ENCODE measurements at regions not wholly inside any gene's neighbourhood (a gene's known extent, or its start where the extent isn't known, plus 50 kb on each side); places are given as distances from the start of the nearest gene placed in this dataset.
A peak's percentile ranks its signal among the peaks of the same experiment; 100 is the strongest.

DNA sequence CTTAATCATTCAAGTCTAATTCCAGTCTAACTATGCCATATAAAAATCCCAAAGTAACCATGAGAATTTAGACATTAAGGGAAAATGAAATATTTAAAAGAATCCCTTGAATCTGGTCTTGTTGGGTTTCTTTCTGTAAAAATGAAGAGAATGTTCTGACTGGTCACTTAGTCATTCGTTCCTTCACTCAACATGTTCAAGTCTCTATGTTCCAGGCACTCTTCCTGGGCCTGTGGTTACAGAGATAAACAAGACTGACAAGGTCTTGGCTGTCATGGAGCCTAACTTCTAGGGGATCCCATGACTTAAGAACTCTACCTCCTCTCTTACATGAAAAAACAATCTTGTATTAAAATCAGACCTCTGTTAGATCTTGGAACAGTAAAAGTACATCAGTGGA is 638.6 kb upstream of the TBL1XR1 start:
- no peaks in the 10 kb centered on the region for H3K36me3 ChIP-seq
- peak overlapping the region; percentile 50 to 64 for H3K27ac ChIP-seq
- DNase-seq (ENCODE audit: low spot score in 2 of 2), result no peak
- intact Hi-C loops (cut with DNase I; ENCODE audit: low total_unique reads), result no loop called here
- TF ChIP-seq, protein P1, sequence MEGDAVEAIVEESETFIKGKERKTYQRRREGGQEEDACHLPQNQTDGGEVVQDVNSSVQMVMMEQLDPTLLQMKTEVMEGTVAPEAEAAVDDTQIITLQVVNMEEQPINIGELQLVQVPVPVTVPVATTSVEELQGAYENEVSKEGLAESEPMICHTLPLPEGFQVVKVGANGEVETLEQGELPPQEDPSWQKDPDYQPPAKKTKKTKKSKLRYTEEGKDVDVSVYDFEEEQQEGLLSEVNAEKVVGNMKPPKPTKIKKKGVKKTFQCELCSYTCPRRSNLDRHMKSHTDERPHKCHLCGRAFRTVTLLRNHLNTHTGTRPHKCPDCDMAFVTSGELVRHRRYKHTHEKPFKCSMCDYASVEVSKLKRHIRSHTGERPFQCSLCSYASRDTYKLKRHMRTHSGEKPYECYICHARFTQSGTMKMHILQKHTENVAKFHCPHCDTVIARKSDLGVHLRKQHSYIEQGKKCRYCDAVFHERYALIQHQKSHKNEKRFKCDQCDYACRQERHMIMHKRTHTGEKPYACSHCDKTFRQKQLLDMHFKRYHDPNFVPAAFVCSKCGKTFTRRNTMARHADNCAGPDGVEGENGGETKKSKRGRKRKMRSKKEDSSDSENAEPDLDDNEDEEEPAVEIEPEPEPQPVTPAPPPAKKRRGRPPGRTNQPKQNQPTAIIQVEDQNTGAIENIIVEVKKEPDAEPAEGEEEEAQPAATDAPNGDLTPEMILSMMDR (IDR thresholded peaks at IDR 0.05), result no peak
- TF ChIP-seq POLR2AphosphoS5 (IDR thresholded peaks at IDR 0.05) (no peak), POLR2A (IDR thresholded peaks at IDR 0.05) (no peak)
- peaks cover 0 to 16% of the 10 kb centered on the region in 2 donors for H3K4me1 ChIP-seq
- H3K9me3 ChIP-seq, result no peaks in the 10 kb centered on the region
- no peaks in the 10 kb centered on the region for H3K27me3 ChIP-seq
- no peak overlapping the region for H3K4me3 ChIP-seq

DNA sequence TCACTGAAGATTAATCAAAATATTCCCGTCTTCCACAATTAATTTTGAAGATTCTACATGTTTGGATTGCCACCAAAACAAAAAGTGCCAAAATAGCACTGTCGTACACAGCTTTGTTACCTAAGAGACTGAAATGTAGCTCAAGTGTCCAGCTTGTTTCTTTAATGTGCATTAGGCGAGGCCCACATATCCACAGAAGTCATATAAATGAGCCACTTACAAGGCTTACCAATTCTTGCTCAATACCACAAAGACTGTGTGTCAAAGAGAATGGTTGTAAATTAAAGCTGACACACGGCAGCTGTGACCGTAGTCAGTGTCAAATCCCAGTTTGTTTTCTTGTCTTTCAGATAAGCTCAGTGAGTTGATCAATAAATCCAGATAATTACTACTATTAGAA is 639.4 kb upstream of the TBL1XR1 start:
- intact Hi-C loops (cut with DNase I; ENCODE audit: low total_unique reads), result no loop called here
- H3K27ac ChIP-seq, result peak overlapping the region; percentile 50 to 75

DNA sequence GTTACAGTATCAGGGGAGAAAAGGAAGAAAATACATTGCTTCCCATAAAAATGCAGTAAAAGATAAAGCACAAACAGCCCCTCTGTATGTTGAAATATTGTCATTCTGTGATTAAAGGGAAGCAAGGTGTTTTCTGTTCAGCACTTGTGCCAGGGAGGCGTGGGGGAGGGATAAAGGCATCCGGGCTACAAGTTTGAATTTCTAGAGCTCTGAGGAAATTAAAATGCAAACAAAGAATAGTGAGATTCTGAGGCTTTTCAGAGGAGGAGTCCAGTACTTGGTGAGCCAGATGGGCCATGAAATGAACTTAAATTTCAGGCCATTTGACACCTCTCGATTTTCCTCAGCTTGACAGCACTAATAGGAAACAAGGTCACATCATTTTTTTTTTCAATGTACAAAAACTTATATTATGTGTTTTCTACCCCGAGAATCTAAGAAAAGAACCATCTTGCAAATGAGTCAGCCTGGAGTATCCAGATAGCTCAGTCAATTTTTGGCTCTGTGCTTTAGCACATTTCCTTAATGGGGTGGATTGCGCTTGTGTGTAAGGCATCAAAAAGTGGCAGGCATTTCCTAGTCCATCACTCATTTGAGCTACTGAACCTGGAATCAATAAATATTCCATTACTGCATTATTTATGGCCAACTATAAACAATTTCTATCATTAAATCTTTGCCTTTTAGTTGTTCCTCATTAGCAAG is 640.8 kb upstream of the TBL1XR1 start:
- Histone ChIP-seq H3K4me1 (peaks cover 0 to 16% of the 10 kb centered on the region in 2 donors), H3K27ac (peak overlapping the region in 1 of 2 donors; percentile 50), H3K36me3 (no peaks in the 10 kb centered on the region), H3K27me3 (no peaks in the 10 kb centered on the region), H3K9me3 (no peaks in the 10 kb centered on the region), H3K4me3 (no peak overlapping the region)
- DNase-seq (ENCODE audit: low spot score in 2 of 2), result no peak
- intact Hi-C loops (cut with DNase I; ENCODE audit: low total_unique reads), result no loop called here
- TF ChIP-seq, protein P1 (IDR thresholded peaks at IDR 0.05), result no peak
- TF ChIP-seq POLR2AphosphoS5 (IDR thresholded peaks at IDR 0.05) (no peak), POLR2A (IDR thresholded peaks at IDR 0.05) (no peak)

More for the DNA sequence above, 639.4 kb upstream of the TBL1XR1 start:
- Histone ChIP-seq H3K4me1 (peaks cover 0 to 16% of the 10 kb centered on the region in 2 donors), H3K4me3 (no peak overlapping the region), H3K36me3 (no peaks in the 10 kb centered on the region), H3K27me3 (no peaks in the 10 kb centered on the region), H3K9me3 (no peaks in the 10 kb centered on the region)
- DNase-seq (ENCODE audit: low spot score in 2 of 2), result no peak
- TF ChIP-seq, protein P1 (IDR thresholded peaks at IDR 0.05), result no peak
- no peak for TF ChIP-seq POLR2A (IDR thresholded peaks at IDR 0.05)
- TF ChIP-seq POLR2AphosphoS5 (IDR thresholded peaks at IDR 0.05), result no peak

DNA sequence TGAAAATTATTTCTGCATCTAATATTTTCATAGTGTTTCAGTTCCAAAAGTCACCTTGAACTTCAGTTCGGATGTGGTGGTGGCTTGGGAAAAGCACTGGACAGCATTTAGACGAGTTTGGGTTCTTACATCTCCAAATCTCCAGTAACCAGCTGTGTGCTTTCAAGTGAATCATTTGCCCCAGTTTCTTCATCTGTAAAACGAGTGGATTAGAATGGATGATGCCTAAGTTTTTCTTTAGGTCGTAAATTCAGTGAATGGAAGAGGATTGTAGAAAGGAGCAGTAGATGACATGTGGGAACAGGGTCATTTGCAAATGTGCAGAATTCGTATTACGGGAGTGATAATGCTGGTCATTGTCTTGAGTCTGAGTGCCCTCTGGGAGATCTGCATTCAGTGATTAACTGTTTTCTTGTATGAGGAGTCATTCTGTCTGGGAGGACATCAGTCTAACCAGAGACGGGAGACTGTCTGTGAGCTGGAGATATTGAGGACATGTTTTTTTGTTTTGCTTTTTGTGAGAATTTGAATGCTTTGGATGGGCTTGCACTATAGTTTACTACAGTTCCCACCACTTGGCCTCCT is 641.6 kb upstream of the TBL1XR1 start:
- DNase-seq (ENCODE audit: low spot score in 2 of 2), result no peak
- intact Hi-C loops (cut with DNase I; ENCODE audit: low total_unique reads), result no loop called here
- no peak overlapping the region for H3K4me3 ChIP-seq
- H3K27me3 ChIP-seq, result no peaks in the 10 kb centered on the region
- H3K9me3 ChIP-seq, result no peaks in the 10 kb centered on the region
- no peak overlapping the region for H3K27ac ChIP-seq
- peaks cover 0 to 16% of the 10 kb centered on the region in 2 donors for H3K4me1 ChIP-seq
- no peaks in the 10 kb centered on the region for H3K36me3 ChIP-seq
- TF ChIP-seq, protein P1 (IDR thresholded peaks at IDR 0.05), result no peak
- no peak for TF ChIP-seq POLR2AphosphoS5 (IDR thresholded peaks at IDR 0.05)
- no peak for TF ChIP-seq POLR2A (IDR thresholded peaks at IDR 0.05)

DNA sequence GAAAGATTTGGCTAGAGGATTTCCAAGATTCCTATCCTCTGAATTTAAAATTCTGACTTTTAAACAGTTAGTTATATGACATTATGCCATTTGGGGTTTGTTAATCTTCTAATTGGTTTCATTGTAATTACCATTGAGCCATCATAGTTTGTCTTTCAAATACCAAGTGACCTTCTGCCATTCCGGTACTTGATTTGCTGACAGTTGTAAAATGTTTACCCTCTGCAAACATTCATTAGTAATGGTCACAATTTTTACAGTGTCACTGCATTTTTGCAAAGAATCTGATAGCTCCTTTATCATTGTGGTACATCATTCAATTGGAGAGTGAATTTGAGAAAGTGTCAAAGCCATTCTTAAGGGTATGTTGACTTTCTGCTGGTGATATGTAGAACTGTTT is 645.0 kb upstream of the TBL1XR1 start:
- Histone ChIP-seq H3K27me3 (no peaks in the 10 kb centered on the region), H3K9me3 (no peaks in the 10 kb centered on the region), H3K36me3 (no peaks in the 10 kb centered on the region), H3K27ac (no peak overlapping the region), H3K4me3 (no peak overlapping the region), H3K4me1 (no peaks in the 10 kb centered on the region)
- TF ChIP-seq POLR2A (IDR thresholded peaks at IDR 0.05) (no peak), POLR2AphosphoS5 (IDR thresholded peaks at IDR 0.05) (no peak)
- TF ChIP-seq, protein P1 (IDR thresholded peaks at IDR 0.05), result no peak
- intact Hi-C loops (cut with DNase I; ENCODE audit: low total_unique reads), result loop anchor here (5.0 kb wide), 1 partner anchor 1030 kb away; no protein-coding TSS in a partner anchor
- no peak for DNase-seq (ENCODE audit: low spot score in 2 of 2)

Data from breast epithelium (tissue), 4 donors.